ENCODE measurements at regions not wholly inside any gene's neighbourhood (a gene's known extent, or its start where the extent isn't known, plus 50 kb on each side); places are given as distances from the start of the nearest gene placed in this dataset.

DNA sequence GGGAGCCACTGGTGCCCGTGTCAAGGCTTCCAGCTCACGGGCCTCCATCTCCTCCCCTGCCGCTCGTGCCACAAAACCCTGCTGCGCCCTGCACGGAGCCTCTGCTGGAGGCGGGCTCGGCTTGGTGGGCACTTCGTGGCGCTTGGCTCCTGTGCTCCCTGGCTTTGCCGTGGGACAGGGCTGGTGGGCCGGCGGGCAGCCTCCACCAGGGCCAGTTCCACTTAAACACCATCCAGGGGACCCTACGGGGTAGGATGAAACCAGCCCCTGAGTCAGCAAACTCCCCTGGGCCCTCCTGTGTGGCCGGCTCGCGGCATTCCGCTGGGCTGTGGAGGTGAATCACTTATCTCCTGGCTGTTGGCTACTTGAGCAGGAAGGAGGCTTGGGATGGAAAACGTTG, 1304.6 kb downstream of the BRD1 start (continued):
- TF ChIP-seq TCF7L2 (IDR thresholded peaks at IDR 0.05; ENCODE audit: borderline replicate concordance, extremely low read depth, insufficient read depth, insufficient read length) (no peak), POLR2A (IDR thresholded peaks at IDR 0.05; ENCODE audit: borderline replicate concordance, extremely low read depth, insufficient read depth, insufficient read length) (no peak), SIN3A (IDR thresholded peaks at IDR 0.05; ENCODE audit: low read depth) (no peak), RAD21 (IDR thresholded peaks at IDR 0.05; ENCODE audit: low read depth) (no peak), ZBTB33 (IDR thresholded peaks at IDR 0.05; ENCODE audit: extremely low read depth, insufficient replicate concordance, low read length) (no peak), SRF (IDR thresholded peaks at IDR 0.05; ENCODE audit: low read depth) (no peak), ATF3 (IDR thresholded peaks at IDR 0.05) (no peak), CBX3 (IDR thresholded peaks at IDR 0.05; ENCODE audit: low read depth) (no peak), MAX (IDR thresholded peaks at IDR 0.05) (no peak)

DNA sequence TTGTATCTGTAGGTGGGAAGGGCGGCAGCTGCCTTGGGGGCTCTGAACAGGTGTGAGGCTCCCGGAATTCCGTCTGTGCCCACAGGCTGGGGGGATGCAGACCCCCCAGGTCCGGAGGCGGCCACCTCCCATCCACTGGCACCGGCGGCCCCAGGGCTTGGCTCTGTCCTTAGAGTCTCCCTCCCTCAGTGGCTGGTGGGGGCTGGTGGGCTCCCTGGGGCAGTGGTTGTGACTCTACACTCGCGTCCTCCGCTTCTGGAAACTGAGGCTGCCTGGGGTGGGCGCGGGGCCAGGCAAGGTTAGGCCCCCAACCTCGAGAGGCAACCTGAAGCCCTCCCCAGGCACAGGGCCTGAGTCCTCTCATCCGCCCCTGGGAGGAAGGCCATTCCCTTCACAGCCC, 1305.4 kb downstream of the BRD1 start:
- H3K27ac ChIP-seq (ENCODE audit: low read depth, low read length), result no peak overlapping the region
- H3K79me2 ChIP-seq (ENCODE audit: insufficient read depth, low read length), result no peaks in the 10 kb centered on the region
- ATAC-seq (no peak), DNase-seq (ENCODE audit: low read depth, low spot score) (no peak)
- ChIA-PET POLR2A (no interaction called here), CTCF (no interaction called here), RAD21 (ENCODE audit: low non-redundant PET in 1 of 2, low total read pairs in 2 of 2, uncharacterized antibody in 2 of 2, unreplicated experiment in 2 of 2) (no interaction called here)
- TF ChIP-seq EZH2phosphoT487 (IDR thresholded peaks at IDR 0.05; ENCODE audit: borderline replicate concordance) (no peak), MAX (IDR thresholded peaks at IDR 0.05) (no peak), FOSL1 (IDR thresholded peaks at IDR 0.05; ENCODE audit: low read depth) (no peak), YY1 (IDR thresholded peaks at IDR 0.05; ENCODE audit: extremely low read depth, insufficient replicate concordance, low read depth, low read length) (no peak), SP1 (IDR thresholded peaks at IDR 0.05; ENCODE audit: low read depth) (no peak), CEBPB (IDR thresholded peaks at IDR 0.05; ENCODE audit: low read depth) (no peak), ELF1 (IDR thresholded peaks at IDR 0.05; ENCODE audit: borderline replicate concordance, low read depth) (no peak)
- no peak overlapping the region for H2AFZ ChIP-seq (ENCODE audit: low read depth, low read length, poor library complexity, severe bottlenecking)
- H4K20me1 ChIP-seq (ENCODE audit: insufficient read depth), result no peaks in the 10 kb centered on the region
- H3K9ac ChIP-seq (ENCODE audit: low read length), result no peak overlapping the region
- no peaks in the 10 kb centered on the region for H3K9me3 ChIP-seq (ENCODE audit: control insufficient read depth in 1 of 2, insufficient read depth in 1 of 2, low read depth in 1 of 2, low read length in 2 of 2)
- no TSS peak for BruUV-seq (replicated peaks)
- no peak overlapping the region for H3K4me3 ChIP-seq (replicated peaks in 1 of 2; ENCODE audit: low read depth in 1 of 2, low read length in 2 of 2)
- H3K9me2 ChIP-seq (ENCODE audit: insufficient read depth), result no peaks in the 10 kb centered on the region
- H3K27me3 ChIP-seq (ENCODE audit: insufficient read depth, low read length), result no peaks in the 10 kb centered on the region
- no peaks in the 10 kb centered on the region for H3K4me1 ChIP-seq (ENCODE audit: control insufficient read depth in 1 of 2, insufficient read depth in 2 of 2, low read length in 2 of 2)
- no peaks in the 10 kb centered on the region for H3K36me3 ChIP-seq (ENCODE audit: control insufficient read depth in 1 of 2, insufficient read depth in 2 of 2, low read length in 2 of 2)
- H3K4me2 ChIP-seq (ENCODE audit: low read length), result no peak overlapping the region
- intact Hi-C loops (cut with micrococcal nuclease), result no loop called here
